ENCODE measurements at regions not wholly inside any gene's neighbourhood (a gene's known extent, or its start where the extent isn't known, plus 50 kb on each side); places are given as distances from the start of the nearest gene placed in this dataset.

GRCh38 chr5:53318303-53318702 lies 162.1 kb upstream of the FST start:
- no peaks in the 10 kb centered on the region for H3K4me1 Mint-ChIP-seq
- ChIA-PET POLR2A (no interaction called here), CTCF (interaction anchor here (1.2 kb wide), 1 partner anchor 11 kb away, joined by 3 read pairs; no protein-coding TSS in a partner anchor)
- H3K4me3 Mint-ChIP-seq, result no peak overlapping the region
- no peak overlapping the region for H3K27ac Mint-ChIP-seq
- DNase-seq (no peak), ATAC-seq (no peak)
- intact Hi-C loops (cut with DNase I, micrococcal nuclease), result no loop called here
- no peaks in the 10 kb centered on the region for H3K36me3 Mint-ChIP-seq (ENCODE audit: low read depth)
- peaks cover 5% of the 10 kb centered on the region for H3K9me3 Mint-ChIP-seq (ENCODE audit: low read depth)
- H3K27me3 Mint-ChIP-seq, result peaks cover 9% of the 10 kb centered on the region

GRCh38 chr5:53319315-53319714 lies 161.1 kb upstream of the FST start:
- CTCF ChIA-PET, result no interaction called here
- intact Hi-C loops (cut with DNase I, micrococcal nuclease), result no loop called here
- H3K4me1 Mint-ChIP-seq, result no peaks in the 10 kb centered on the region

GRCh38 chr5:53321073-53321472 lies 159.4 kb upstream of the FST start:
- H3K9me3 Mint-ChIP-seq (ENCODE audit: low read depth), result no peaks in the 10 kb centered on the region
- H3K27me3 Mint-ChIP-seq, result peaks cover 5% of the 10 kb centered on the region
- ChIA-PET CTCF (no interaction called here), POLR2A (interaction anchor here (0.6 kb wide), 1 partner anchor 186 kb away, joined by 3 read pairs; no protein-coding TSS in a partner anchor)
- no peak for ATAC-seq
- H3K4me1 Mint-ChIP-seq, result no peaks in the 10 kb centered on the region
- intact Hi-C loops (cut with DNase I, micrococcal nuclease), result no loop called here
- no peaks in the 10 kb centered on the region for H3K36me3 Mint-ChIP-seq (ENCODE audit: low read depth)
- no peak overlapping the region for H3K27ac Mint-ChIP-seq
- no peak overlapping the region for H3K4me3 Mint-ChIP-seq
- DNase-seq, result no peak

More at GRCh38 chr5:53319315-53319714, 161.1 kb upstream of the FST start:
- H3K27ac Mint-ChIP-seq, result no peak overlapping the region
- H3K36me3 Mint-ChIP-seq (ENCODE audit: low read depth), result no peaks in the 10 kb centered on the region
- H3K9me3 Mint-ChIP-seq (ENCODE audit: low read depth), result peaks cover 5% of the 10 kb centered on the region
- POLR2A ChIA-PET, result no interaction called here
- DNase-seq (no peak), ATAC-seq (no peak)
- H3K4me3 Mint-ChIP-seq, result no peak overlapping the region
- peaks cover 7% of the 10 kb centered on the region for H3K27me3 Mint-ChIP-seq

- CTCF ChIA-PET, result no interaction called here
- Mint-ChIP-seq H3K27me3 (peaks cover 5% of the 10 kb centered on the region), H3K4me3 (no peak overlapping the region), H3K36me3 (ENCODE audit: low read depth) (no peaks in the 10 kb centered on the region), H3K4me1 (no peaks in the 10 kb centered on the region), H3K9me3 (ENCODE audit: low read depth) (no peaks in the 10 kb centered on the region), H3K27ac (no peak overlapping the region)
- ATAC-seq (no peak), DNase-seq (no peak)
- intact Hi-C loops (cut with DNase I, micrococcal nuclease), result no loop called here
- POLR2A ChIA-PET, result no interaction called here
Observed at GRCh38 chr5:53321721-53322120, 158.7 kb upstream of the FST start.

GRCh38 chr5:53322257-53322656 lies 158.2 kb upstream of the FST start:
- Mint-ChIP-seq H3K4me1 (no peaks in the 10 kb centered on the region), H3K27me3 (peaks cover 5% of the 10 kb centered on the region), H3K36me3 (ENCODE audit: low read depth) (no peaks in the 10 kb centered on the region), H3K9me3 (ENCODE audit: low read depth) (no peaks in the 10 kb centered on the region), H3K27ac (no peak overlapping the region), H3K4me3 (no peak overlapping the region)
- POLR2A ChIA-PET, result no interaction called here
- CTCF ChIA-PET, result no interaction called here
- no peak for DNase-seq
- intact Hi-C loops (cut with DNase I, micrococcal nuclease), result no loop called here
- ATAC-seq, result no peak

GRCh38 chr5:53323511-53323910 lies 156.9 kb upstream of the FST start:
- Mint-ChIP-seq H3K27me3 (peaks cover 3% of the 10 kb centered on the region), H3K4me3 (no peak overlapping the region), H3K36me3 (ENCODE audit: low read depth) (no peaks in the 10 kb centered on the region), H3K9me3 (ENCODE audit: low read depth) (no peaks in the 10 kb centered on the region), H3K27ac (no peak overlapping the region), H3K4me1 (no peaks in the 10 kb centered on the region)
- ATAC-seq, result no peak
- DNase-seq, result no peak
- intact Hi-C loops (cut with DNase I, micrococcal nuclease), result no loop called here
- ChIA-PET CTCF (interaction anchor here (0.6 kb wide), 1 partner anchor 536 kb away, joined by 3 read pairs; no protein-coding TSS in a partner anchor), POLR2A (no interaction called here)

GRCh38 chr5:53323943-53324642 lies 156.3 kb upstream of the FST start:
- Mint-ChIP-seq H3K9me3 (ENCODE audit: low read depth) (no peaks in the 10 kb centered on the region), H3K27me3 (peaks cover 2% of the 10 kb centered on the region), H3K27ac (no peak overlapping the region), H3K4me3 (no peak overlapping the region), H3K4me1 (no peaks in the 10 kb centered on the region), H3K36me3 (ENCODE audit: low read depth) (no peaks in the 10 kb centered on the region)
- intact Hi-C loops (cut with DNase I, micrococcal nuclease), result no loop called here
- DNase-seq (peak; percentile 6), ATAC-seq (peak; percentile 69)
- ChIA-PET CTCF (no interaction called here), POLR2A (no interaction called here)

GRCh38 chr5:53326424-53327153 lies 153.8 kb upstream of the FST start:
- Mint-ChIP-seq H3K27me3 (peaks cover 4% of the 10 kb centered on the region), H3K27ac (no peak overlapping the region), H3K36me3 (ENCODE audit: low read depth) (no peaks in the 10 kb centered on the region), H3K4me1 (no peaks in the 10 kb centered on the region), H3K9me3 (ENCODE audit: low read depth) (no peaks in the 10 kb centered on the region), H3K4me3 (no peak overlapping the region)
- POLR2A ChIA-PET, result no interaction called here
- CTCF ChIA-PET, result no interaction called here
- ATAC-seq (no peak), DNase-seq (no peak)
- intact Hi-C loops (cut with DNase I, micrococcal nuclease), result no loop called here

GRCh38 chr5:53327811-53328334 lies 152.6 kb upstream of the FST start:
- Mint-ChIP-seq H3K9me3 (ENCODE audit: low read depth) (no peaks in the 10 kb centered on the region), H3K27ac (no peak overlapping the region), H3K4me1 (no peaks in the 10 kb centered on the region), H3K27me3 (peaks cover 2% of the 10 kb centered on the region), H3K4me3 (no peak overlapping the region), H3K36me3 (ENCODE audit: low read depth) (no peaks in the 10 kb centered on the region)
- CTCF ChIA-PET, result no interaction called here
- POLR2A ChIA-PET, result no interaction called here
- intact Hi-C loops (cut with DNase I, micrococcal nuclease), result no loop called here
- DNase-seq, result no peak
- ATAC-seq, result no peak

GRCh38 chr5:53330491-53330890 lies 149.9 kb upstream of the FST start:
- no peak overlapping the region for H3K27ac Mint-ChIP-seq
- H3K27me3 Mint-ChIP-seq, result peaks cover 12% of the 10 kb centered on the region
- ATAC-seq (no peak), DNase-seq (no peak)
- no peaks in the 10 kb centered on the region for H3K4me1 Mint-ChIP-seq
- ChIA-PET POLR2A (no interaction called here), CTCF (no interaction called here)
- intact Hi-C loops (cut with DNase I, micrococcal nuclease), result no loop called here
- no peak overlapping the region for H3K4me3 Mint-ChIP-seq
- H3K9me3 Mint-ChIP-seq (ENCODE audit: low read depth), result no peaks in the 10 kb centered on the region
- no peaks in the 10 kb centered on the region for H3K36me3 Mint-ChIP-seq (ENCODE audit: low read depth)

GRCh38 chr5:53331463-53331862 lies 149.0 kb upstream of the FST start:
- CTCF ChIA-PET, result no interaction called here
- intact Hi-C loops (cut with DNase I, micrococcal nuclease), result no loop called here
- H3K4me1 Mint-ChIP-seq, result no peaks in the 10 kb centered on the region
- H3K36me3 Mint-ChIP-seq (ENCODE audit: low read depth), result no peaks in the 10 kb centered on the region
- POLR2A ChIA-PET, result no interaction called here
- H3K4me3 Mint-ChIP-seq, result no peak overlapping the region
- DNase-seq (no peak), ATAC-seq (no peak)
- peaks cover 12% of the 10 kb centered on the region for H3K27me3 Mint-ChIP-seq
- no peaks in the 10 kb centered on the region for H3K9me3 Mint-ChIP-seq (ENCODE audit: low read depth)
- no peak overlapping the region for H3K27ac Mint-ChIP-seq

- POLR2A ChIA-PET, result no interaction called here
- no peak overlapping the region for H3K4me3 Mint-ChIP-seq
Observed at GRCh38 chr5:53333160-53333559, 147.3 kb upstream of the FST start.

More at GRCh38 chr5:53333160-53333559, 147.3 kb upstream of the FST start:
- CTCF ChIA-PET, result no interaction called here
- Mint-ChIP-seq H3K27me3 (peaks cover 15% of the 10 kb centered on the region), H3K9me3 (ENCODE audit: low read depth) (no peaks in the 10 kb centered on the region), H3K4me1 (no peaks in the 10 kb centered on the region), H3K36me3 (ENCODE audit: low read depth) (no peaks in the 10 kb centered on the region), H3K27ac (no peak overlapping the region)
- ATAC-seq, result no peak
- DNase-seq, result no peak
- intact Hi-C loops (cut with DNase I, micrococcal nuclease), result no loop called here
